ENCODE measurements at regions not wholly inside any gene's neighbourhood (a gene's known extent, or its start where the extent isn't known, plus 50 kb on each side); places are given as distances from the start of the nearest gene placed in this dataset.

DNA sequence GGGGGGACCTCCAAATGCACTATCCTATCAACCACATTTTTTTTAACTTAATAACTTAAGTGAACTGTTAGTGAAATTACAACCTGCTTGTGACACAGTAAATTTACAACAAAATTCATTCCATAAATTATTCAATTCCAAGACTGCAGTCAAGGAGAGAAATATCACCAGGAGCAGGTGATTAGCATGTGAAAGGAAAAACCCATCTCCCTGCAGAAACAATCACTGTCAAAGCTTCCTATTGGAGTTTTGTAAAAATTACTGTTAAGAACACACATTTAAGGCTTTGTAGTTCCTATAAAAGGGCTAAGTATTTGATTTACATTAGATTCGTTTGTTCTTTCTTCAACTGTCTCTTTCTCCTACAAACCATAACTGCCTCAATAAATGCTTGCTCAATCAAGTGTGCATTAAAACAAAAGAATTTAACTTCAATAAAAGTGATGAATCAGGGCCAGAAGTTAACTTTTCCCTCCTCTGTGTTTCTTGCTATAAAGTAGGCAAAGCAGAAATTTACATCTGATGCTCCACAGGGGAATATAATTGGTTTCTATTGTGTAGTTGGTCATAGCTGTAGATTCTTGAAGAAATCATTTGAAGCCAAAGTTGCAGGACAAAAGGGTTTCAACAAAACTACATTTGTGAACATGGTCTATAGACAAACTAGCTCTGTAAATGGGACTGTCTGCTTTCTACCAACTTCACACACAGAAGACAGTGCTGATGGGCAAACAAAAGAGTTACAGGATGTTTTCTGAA, 195.1 kb upstream of the PSMD7 start:
- no peaks in the 10 kb centered on the region for H3K36me3 Mint-ChIP-seq (ENCODE audit: low read depth)

DNA sequence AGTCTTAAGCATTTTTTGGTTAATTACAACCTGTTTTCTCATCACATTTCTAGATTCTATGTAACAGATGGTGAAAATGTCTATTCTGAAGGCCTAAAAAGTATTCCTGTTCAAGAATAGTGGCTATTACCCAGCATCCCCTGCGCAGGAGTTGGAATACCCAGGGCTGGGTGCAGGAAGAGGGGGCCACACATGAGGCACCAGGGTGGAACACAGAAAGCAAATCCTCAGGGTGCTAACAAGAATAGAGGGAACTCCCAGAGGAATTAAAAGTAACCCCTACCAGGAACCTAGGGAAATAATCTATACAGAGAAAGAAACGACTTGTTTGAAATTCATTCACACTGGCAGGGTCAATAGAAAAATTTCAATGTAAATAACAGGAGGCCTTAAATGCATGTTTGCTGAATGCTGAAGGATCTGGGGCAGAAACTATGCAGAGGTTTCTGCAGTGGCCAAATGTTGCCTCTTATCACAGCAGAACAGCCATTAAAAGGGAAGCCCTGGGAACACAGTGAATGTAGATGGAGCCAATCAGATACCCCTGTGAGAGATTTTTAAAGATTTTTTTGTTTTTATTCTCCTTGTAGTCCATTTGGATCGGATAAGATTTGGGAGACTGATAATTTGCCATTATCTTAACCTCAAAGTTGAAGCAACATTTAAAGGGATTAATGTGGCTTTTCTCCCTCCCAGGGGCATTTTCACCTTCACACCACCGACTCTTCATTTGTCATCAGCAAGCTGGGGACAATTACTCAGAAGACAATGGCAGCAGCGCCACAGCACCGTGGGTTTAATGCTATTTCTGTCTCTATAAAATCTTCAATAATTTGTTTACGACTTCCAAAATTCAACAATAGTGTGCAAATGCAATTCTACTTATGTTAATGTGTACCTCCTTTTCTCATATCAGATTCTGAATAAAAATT, 196.0 kb upstream of the PSMD7 start:
- Mint-ChIP-seq H3K4me3 (no peak overlapping the region), H3K9me3 (no peaks in the 10 kb centered on the region), H3K36me3 (ENCODE audit: low read depth) (no peaks in the 10 kb centered on the region), H3K4me1 (no peaks in the 10 kb centered on the region), H3K27me3 (ENCODE audit: low read depth) (no peaks in the 10 kb centered on the region), H3K27ac (no peak overlapping the region)
- TF ChIP-seq, protein P1, sequence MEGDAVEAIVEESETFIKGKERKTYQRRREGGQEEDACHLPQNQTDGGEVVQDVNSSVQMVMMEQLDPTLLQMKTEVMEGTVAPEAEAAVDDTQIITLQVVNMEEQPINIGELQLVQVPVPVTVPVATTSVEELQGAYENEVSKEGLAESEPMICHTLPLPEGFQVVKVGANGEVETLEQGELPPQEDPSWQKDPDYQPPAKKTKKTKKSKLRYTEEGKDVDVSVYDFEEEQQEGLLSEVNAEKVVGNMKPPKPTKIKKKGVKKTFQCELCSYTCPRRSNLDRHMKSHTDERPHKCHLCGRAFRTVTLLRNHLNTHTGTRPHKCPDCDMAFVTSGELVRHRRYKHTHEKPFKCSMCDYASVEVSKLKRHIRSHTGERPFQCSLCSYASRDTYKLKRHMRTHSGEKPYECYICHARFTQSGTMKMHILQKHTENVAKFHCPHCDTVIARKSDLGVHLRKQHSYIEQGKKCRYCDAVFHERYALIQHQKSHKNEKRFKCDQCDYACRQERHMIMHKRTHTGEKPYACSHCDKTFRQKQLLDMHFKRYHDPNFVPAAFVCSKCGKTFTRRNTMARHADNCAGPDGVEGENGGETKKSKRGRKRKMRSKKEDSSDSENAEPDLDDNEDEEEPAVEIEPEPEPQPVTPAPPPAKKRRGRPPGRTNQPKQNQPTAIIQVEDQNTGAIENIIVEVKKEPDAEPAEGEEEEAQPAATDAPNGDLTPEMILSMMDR (IDR thresholded peaks at IDR 0.05; ENCODE audit: unreplicated experiment in 3 of 3), result no peak

More for the DNA sequence above, 195.1 kb upstream of the PSMD7 start:
- H3K9me3 Mint-ChIP-seq, result no peaks in the 10 kb centered on the region
- TF ChIP-seq, protein P1 (IDR thresholded peaks at IDR 0.05; ENCODE audit: unreplicated experiment in 3 of 3), result no peak
- no peaks in the 10 kb centered on the region for H3K4me1 Mint-ChIP-seq
- no peaks in the 10 kb centered on the region for H3K27me3 Mint-ChIP-seq (ENCODE audit: low read depth)
- no peak overlapping the region for H3K4me3 Mint-ChIP-seq
- no peak overlapping the region for H3K27ac Mint-ChIP-seq

DNA sequence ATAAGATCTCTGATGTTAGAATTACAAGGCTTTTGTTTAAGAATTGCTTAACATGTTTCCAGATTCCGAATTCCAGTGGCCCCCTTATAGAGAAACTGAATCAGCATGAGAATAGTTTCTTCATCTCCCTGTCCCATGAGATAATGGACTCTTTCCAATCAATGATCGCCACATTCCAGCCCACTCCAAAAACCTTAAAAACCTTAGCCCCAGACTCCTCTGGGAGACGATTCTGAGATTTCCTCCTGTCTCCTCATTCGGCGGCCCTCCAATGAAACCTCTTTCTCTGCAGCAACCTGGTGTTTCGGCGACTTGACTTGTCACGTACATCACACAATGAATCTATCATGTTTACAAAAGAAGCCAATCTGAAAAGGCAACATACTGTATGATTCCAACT, 197.1 kb upstream of the PSMD7 start:
- TF ChIP-seq, protein P1 (IDR thresholded peaks at IDR 0.05; ENCODE audit: unreplicated experiment in 3 of 3), result no peak
- H3K27me3 Mint-ChIP-seq (ENCODE audit: low read depth), result no peaks in the 10 kb centered on the region
- no peak overlapping the region for H3K27ac Mint-ChIP-seq
- no peaks in the 10 kb centered on the region for H3K4me1 Mint-ChIP-seq
- H3K4me3 Mint-ChIP-seq, result no peak overlapping the region
- H3K36me3 Mint-ChIP-seq (ENCODE audit: low read depth), result no peaks in the 10 kb centered on the region
- no peaks in the 10 kb centered on the region for H3K9me3 Mint-ChIP-seq

DNA sequence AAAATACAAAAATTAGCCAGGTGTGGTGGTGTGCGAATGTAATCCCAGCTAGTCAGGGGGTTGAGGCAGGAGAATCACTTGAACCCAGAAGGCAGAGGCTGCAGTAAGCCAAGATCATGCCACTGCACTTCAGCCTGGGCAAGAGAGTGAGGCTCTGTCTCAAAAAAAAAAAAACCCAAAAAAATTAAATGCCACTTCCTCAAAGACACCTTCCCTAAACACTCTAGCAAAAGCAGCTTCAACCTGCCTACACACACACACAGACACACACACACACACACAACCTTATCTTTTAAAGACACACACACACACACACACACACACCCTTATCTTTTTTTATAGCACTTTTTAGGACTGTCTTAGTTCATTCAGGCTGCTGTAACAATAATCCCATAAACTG, 201.7 kb upstream of the PSMD7 start:
- Mint-ChIP-seq H3K9me3 (no peaks in the 10 kb centered on the region), H3K27me3 (ENCODE audit: low read depth) (no peaks in the 10 kb centered on the region), H3K27ac (no peak overlapping the region), H3K36me3 (ENCODE audit: low read depth) (no peaks in the 10 kb centered on the region), H3K4me3 (no peak overlapping the region), H3K4me1 (peaks cover 5% of the 10 kb centered on the region)
- TF ChIP-seq, protein P1 (IDR thresholded peaks at IDR 0.05; ENCODE audit: unreplicated experiment in 3 of 3), result no peak

DNA sequence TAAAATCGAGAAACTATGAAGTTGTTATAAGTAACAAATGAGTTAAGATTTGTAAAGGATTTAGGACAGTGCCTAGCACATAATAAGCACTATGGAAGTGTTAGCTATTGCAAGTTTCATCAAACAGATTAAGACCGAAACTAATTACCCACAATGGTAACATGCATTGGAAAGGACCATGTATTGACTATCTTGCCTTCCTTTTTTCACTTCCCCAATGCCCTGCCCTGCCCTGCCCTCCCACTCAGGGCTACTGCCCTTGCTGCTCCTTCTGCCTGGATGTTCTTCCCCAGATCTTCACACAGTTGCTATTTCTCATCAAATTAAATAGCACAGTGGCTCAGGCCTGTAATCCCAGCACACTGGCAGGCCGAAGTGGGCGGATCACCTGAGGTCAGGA, 202.1 kb upstream of the PSMD7 start:
- TF ChIP-seq, protein P1 (IDR thresholded peaks at IDR 0.05; ENCODE audit: unreplicated experiment in 3 of 3), result no peak
- Mint-ChIP-seq H3K4me3 (no peak overlapping the region), H3K4me1 (peaks cover 5% of the 10 kb centered on the region), H3K36me3 (ENCODE audit: low read depth) (no peaks in the 10 kb centered on the region), H3K27me3 (ENCODE audit: low read depth) (no peaks in the 10 kb centered on the region), H3K27ac (no peak overlapping the region), H3K9me3 (no peaks in the 10 kb centered on the region)

Measured in nephron (organoid).